NCI-H146 treated with DMSO at 0.1 percent for 48 hours (cell line): ENCODE measurements at regions not wholly inside any gene's neighbourhood (a gene's known extent, or its start where the extent isn't known, plus 50 kb on each side); places are given as distances from the start of the nearest gene placed in this dataset.

ENCODE experiments used
- DNase-seq: peaks from one replicate; lab custom pipeline; 2025; ENCODE audit not compliant: unreplicated experiment; lab: John Stamatoyannopoulos, UW

GRCh38 chr6:135796643-135797305, 54.7 kb upstream of the PDE7B start:
- no peak for DNase-seq

DNA sequence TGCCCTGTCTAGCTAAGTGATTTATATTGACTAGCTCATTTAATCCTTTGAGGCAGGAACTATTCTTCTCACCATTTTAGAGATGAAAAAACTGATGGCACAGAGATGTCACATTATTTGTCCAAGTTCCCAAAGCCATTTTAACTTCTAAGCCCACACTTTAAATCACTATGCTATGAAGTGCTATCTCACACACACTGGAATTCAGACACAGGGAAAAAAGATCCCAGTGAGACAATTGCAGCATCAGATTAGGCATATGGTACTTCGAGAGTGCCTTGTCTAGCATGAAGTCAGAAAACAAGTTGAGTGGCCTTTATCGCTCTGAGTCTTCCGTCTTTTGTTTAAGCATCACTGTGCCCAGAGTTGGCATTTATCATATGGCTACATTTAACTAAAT, 54.1 kb upstream of the PDE7B start:
- no peak for DNase-seq

- DNase-seq = no peak
Observed at GRCh38 chr6:135798751-135799515, 52.6 kb upstream of the PDE7B start.
